HL-60 (cell line): ENCODE measurements at regions not wholly inside any gene's neighbourhood (a gene's known extent, or its start where the extent isn't known, plus 50 kb on each side); places are given as distances from the start of the nearest gene placed in this dataset.

Experiments used
- DNase-seq, 2 experiments: peaks; one replicate each; pipeline ENCODE4 v3.0.0-alpha.2; 2010 to 2020; ENCODE audit warnings: low read depth in 1 of 2, low spot score in 1 of 2
- H3K27ac ChIP-seq: fragments of 250-450 bp; sonication (Bioruptor Pico); replicated peaks from 2 replicates; pipeline ENCODE4 v1.5.1; 2020; ENCODE audit warnings: mild to moderate bottlenecking, moderate library complexity
- H3K27me3 ChIP-seq: fragments of 250-450 bp; sonication (Bioruptor Pico); 2 replicates; pipeline ENCODE4 v1.5.1; 2021; ENCODE audit warnings: mild to moderate bottlenecking, moderate library complexity; ENCODE audit not compliant: insufficient read depth, poor library complexity, severe bottlenecking
- H3K4me3 ChIP-seq: replicated peaks from 2 replicates; pipeline ENCODE4 v1.5.1; 2011; ENCODE audit warnings: mild to moderate bottlenecking, control low read depth, low read length; ENCODE audit not compliant: insufficient read depth
- CTCF ChIP-seq: IDR thresholded peaks from one replicate; pipeline ENCODE4 v1.5.1; 2011; ENCODE audit warnings: low read length, control low read depth, inconsistent platforms; ENCODE audit not compliant: insufficient read depth
- GABPA ChIP-seq: IDR thresholded peaks from 2 replicates; pipeline ENCODE4 v1.6.1; 2012; ENCODE audit warnings: low read depth
- POLR2AphosphoS5 ChIP-seq: IDR thresholded peaks from 2 replicates; pipeline ENCODE4 v1.6.1; 2012; ENCODE audit warnings: low read depth
- REST ChIP-seq: IDR thresholded peaks from 2 replicates; pipeline ENCODE4 v1.6.1; 2012; ENCODE audit warnings: low read depth; ENCODE audit not compliant: insufficient replicate concordance
- SPI1 ChIP-seq: IDR thresholded peaks from 2 replicates; pipeline ENCODE4 v1.6.1; 2012; ENCODE audit warnings: low read depth, mild to moderate bottlenecking, borderline replicate concordance

GRCh38 chr13:111634410-111634809, 314.0 kb downstream of the TEX29 start:
- no peak overlapping the region for H3K4me3 ChIP-seq
- no peak for TF ChIP-seq CTCF
- no peak for TF ChIP-seq GABPA
- TF ChIP-seq REST: no peak
- TF ChIP-seq SPI1: no peak
- no peak for TF ChIP-seq POLR2AphosphoS5
- H3K27me3 ChIP-seq: no peaks in the 10 kb centered on the region
- H3K27ac ChIP-seq: no peak overlapping the region
- no peak for DNase-seq

GRCh38 chr13:111636271-111636670, 315.8 kb downstream of the TEX29 start:
- H3K27me3 ChIP-seq: no peaks in the 10 kb centered on the region
- no peak overlapping the region for H3K27ac ChIP-seq
- no peak for DNase-seq
- TF ChIP-seq POLR2AphosphoS5 (no peak), SPI1 (no peak)
- no peak overlapping the region for H3K4me3 ChIP-seq

GRCh38 chr13:111636804-111637203, 316.4 kb downstream of the TEX29 start:
- DNase-seq: no peak
- H3K27me3 ChIP-seq: no peaks in the 10 kb centered on the region
- H3K4me3 ChIP-seq: no peak overlapping the region
- H3K27ac ChIP-seq: no peak overlapping the region
- TF ChIP-seq REST (no peak), POLR2AphosphoS5 (no peak), GABPA (no peak), CTCF (no peak), SPI1 (no peak)

- TF ChIP-seq POLR2AphosphoS5: no peak
- TF ChIP-seq GABPA: no peak
- TF ChIP-seq CTCF: no peak
- no peak for TF ChIP-seq SPI1
- TF ChIP-seq REST: no peak
- H3K27ac ChIP-seq: no peak overlapping the region
- no peaks in the 10 kb centered on the region for H3K27me3 ChIP-seq
- no peak for DNase-seq
- no peak overlapping the region for H3K4me3 ChIP-seq
Observed at GRCh38 chr13:111637365-111637764, 316.9 kb downstream of the TEX29 start.
